Loucy (cell line): ENCODE measurements at regions not wholly inside any gene's neighbourhood (a gene's known extent, or its start where the extent isn't known, plus 50 kb on each side); places are given as distances from the start of the nearest gene placed in this dataset.

ENCODE experiments used
- H2AFZ ChIP-seq: fragments of 200-600 bp; sonication (generic); 2 replicates; pipeline ENCODE4 v1.6.0; 2016; ENCODE audit warnings: antibody characterized with exemption, mild to moderate bottlenecking, low read length, moderate library complexity
- H3F3A ChIP-seq: fragments of 200-600 bp; 2 replicates; pipeline ENCODE4 v1.6.0; 2016; ENCODE audit warnings: antibody characterized with exemption, low read depth, mild to moderate bottlenecking
- H3K27me3 ChIP-seq: fragments of 200-600 bp; sonication (generic); 2 replicates; pipeline ENCODE4 v1.6.1; 2014; ENCODE audit warnings: low read length, mild to moderate bottlenecking; ENCODE audit not compliant: insufficient read depth, poor library complexity, severe bottlenecking
- H3K36me3 ChIP-seq: fragments of 200-600 bp; sonication (generic); 2 replicates; pipeline ENCODE4 v1.6.1; 2016; ENCODE audit warnings: low read length; ENCODE audit not compliant: insufficient read depth
- H3K4me1 ChIP-seq: fragments of 200-600 bp; sonication (generic); 2 replicates; pipeline ENCODE4 v1.5.1; 2014; ENCODE audit warnings: low read length, mild to moderate bottlenecking; ENCODE audit not compliant: insufficient read depth, poor library complexity, severe bottlenecking
- H3K4me2 ChIP-seq: fragments of 200-600 bp; sonication (generic); 2 replicates; pipeline ENCODE4 v1.6.0; 2014; ENCODE audit warnings: antibody characterized with exemption, low read length, low read depth, mild to moderate bottlenecking; ENCODE audit not compliant: poor library complexity, severe bottlenecking
- H3K4me3 ChIP-seq: fragments of 200-600 bp; sonication (generic); 2 replicates; pipeline ENCODE4 v1.5.1; 2014; ENCODE audit warnings: low read length, mild to moderate bottlenecking, mixed read lengths; ENCODE audit not compliant: poor library complexity, severe bottlenecking
- H3K79me2 ChIP-seq: fragments of 200-600 bp; sonication (generic); 2 replicates; pipeline ENCODE4 v1.6.1; 2014; ENCODE audit warnings: low read length; ENCODE audit not compliant: insufficient read depth
- H3K9ac ChIP-seq: fragments of 200-600 bp; sonication (generic); 2 replicates; pipeline ENCODE4 v1.6.0; 2014; ENCODE audit warnings: mild to moderate bottlenecking, low read depth, low read length, moderate library complexity; ENCODE audit not compliant: poor library complexity, severe bottlenecking
- H3K9me2 ChIP-seq: fragments of 200-600 bp; sonication (generic); replicated peaks from 2 replicates; pipeline ENCODE4 v1.6.1; 2016; ENCODE audit warnings: low read depth, low read length, mixed read lengths
- H3K9me3 ChIP-seq: fragments of 200-600 bp; sonication (generic); 2 replicates; pipeline ENCODE4 v1.6.1; 2014; ENCODE audit warnings: mild to moderate bottlenecking, antibody characterized with exemption, low read length, low read depth; ENCODE audit not compliant: insufficient read depth
- H4K20me1 ChIP-seq: fragments of 200-600 bp; sonication (generic); 2 replicates; pipeline ENCODE4 v1.6.0; 2014; ENCODE audit warnings: antibody characterized with exemption, low read length, mild to moderate bottlenecking; ENCODE audit not compliant: insufficient read depth, poor library complexity, severe bottlenecking
- EZH2phosphoT487 ChIP-seq: fragments of 200-600 bp; IDR thresholded peaks from 2 replicates; pipeline ENCODE4 v1.6.1; 2018; ENCODE audit warnings: antibody characterized with exemption, mild to moderate bottlenecking, moderate library complexity, borderline replicate concordance
- TF ChIP-seq, protein P1 (sequence below): fragments of 200-600 bp; sonication (generic); conservative IDR thresholded peaks from 2 replicates; pipeline ENCODE4 v1.5.1; 2014; ENCODE audit warnings: mild to moderate bottlenecking, antibody characterized with exemption, low read length

GRCh38 chr2:67085146-67085545 lies 312.0 kb upstream of the ETAA1 start:
- Histone ChIP-seq H3K9ac (no peak overlapping the region), H3K36me3 (no peaks in the 10 kb centered on the region), H3K9me2 (no peaks in the 10 kb centered on the region), H3K79me2 (no peaks in the 10 kb centered on the region), H2AFZ (no peak overlapping the region), H3K4me1 (no peaks in the 10 kb centered on the region), H3F3A (no peaks in the 10 kb centered on the region), H3K4me3 (no peak overlapping the region), H4K20me1 (no peaks in the 10 kb centered on the region), H3K4me2 (no peak overlapping the region), H3K9me3 (no peaks in the 10 kb centered on the region), H3K27me3 (no peaks in the 10 kb centered on the region)
- TF ChIP-seq, protein P1, sequence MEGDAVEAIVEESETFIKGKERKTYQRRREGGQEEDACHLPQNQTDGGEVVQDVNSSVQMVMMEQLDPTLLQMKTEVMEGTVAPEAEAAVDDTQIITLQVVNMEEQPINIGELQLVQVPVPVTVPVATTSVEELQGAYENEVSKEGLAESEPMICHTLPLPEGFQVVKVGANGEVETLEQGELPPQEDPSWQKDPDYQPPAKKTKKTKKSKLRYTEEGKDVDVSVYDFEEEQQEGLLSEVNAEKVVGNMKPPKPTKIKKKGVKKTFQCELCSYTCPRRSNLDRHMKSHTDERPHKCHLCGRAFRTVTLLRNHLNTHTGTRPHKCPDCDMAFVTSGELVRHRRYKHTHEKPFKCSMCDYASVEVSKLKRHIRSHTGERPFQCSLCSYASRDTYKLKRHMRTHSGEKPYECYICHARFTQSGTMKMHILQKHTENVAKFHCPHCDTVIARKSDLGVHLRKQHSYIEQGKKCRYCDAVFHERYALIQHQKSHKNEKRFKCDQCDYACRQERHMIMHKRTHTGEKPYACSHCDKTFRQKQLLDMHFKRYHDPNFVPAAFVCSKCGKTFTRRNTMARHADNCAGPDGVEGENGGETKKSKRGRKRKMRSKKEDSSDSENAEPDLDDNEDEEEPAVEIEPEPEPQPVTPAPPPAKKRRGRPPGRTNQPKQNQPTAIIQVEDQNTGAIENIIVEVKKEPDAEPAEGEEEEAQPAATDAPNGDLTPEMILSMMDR, result no peak
- TF ChIP-seq EZH2phosphoT487, result no peak

DNA sequence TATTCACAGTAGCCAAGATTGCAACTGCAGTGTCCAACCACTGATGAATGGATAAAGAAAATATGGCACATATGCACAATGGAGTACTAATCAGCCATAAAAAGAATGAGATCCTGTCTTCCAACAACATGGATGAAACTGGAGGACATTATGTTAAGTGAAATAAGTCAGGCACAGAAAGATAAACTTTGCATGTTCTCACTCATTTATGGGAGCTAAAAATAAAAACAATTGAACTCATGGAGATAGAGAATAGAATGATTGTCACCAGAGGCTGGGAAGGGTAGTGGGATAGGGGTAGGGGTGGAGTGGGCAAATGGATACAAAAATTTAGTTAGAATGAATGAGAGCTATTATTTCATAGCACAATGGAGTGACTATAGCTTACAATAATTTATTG lies 305.5 kb upstream of the ETAA1 start:
- Histone ChIP-seq H3K9me3 (no peaks in the 10 kb centered on the region), H3K4me1 (no peaks in the 10 kb centered on the region)
- TF ChIP-seq EZH2phosphoT487, result no peak
- TF ChIP-seq, protein P1, result no peak

DNA sequence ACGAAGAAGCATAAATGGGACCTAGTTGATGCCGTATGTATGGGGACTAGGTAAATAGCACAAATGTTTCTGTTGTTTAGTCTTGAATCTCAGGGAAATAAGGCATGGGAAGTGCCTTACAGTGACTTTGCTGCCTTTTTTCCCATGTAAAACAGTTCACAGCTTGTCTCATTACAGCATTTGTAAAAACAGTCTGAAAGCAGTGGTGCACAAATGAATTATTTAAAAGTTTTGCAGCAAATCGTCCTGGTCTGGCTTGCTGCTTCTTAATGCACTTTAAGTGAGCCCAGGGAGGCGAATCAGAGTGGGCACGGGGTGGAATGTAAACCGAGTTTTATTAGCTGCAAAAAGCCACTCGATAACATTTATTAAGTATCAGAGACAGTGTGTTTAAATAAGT lies 302.0 kb upstream of the ETAA1 start:
- H2AFZ ChIP-seq, result no peak overlapping the region
- H3K9me2 ChIP-seq, result no peaks in the 10 kb centered on the region
- TF ChIP-seq, protein P1, result no peak
- no peak for TF ChIP-seq EZH2phosphoT487
- H3F3A ChIP-seq, result no peaks in the 10 kb centered on the region
- H3K27me3 ChIP-seq, result no peaks in the 10 kb centered on the region
- H3K9ac ChIP-seq, result no peak overlapping the region
- no peaks in the 10 kb centered on the region for H3K9me3 ChIP-seq
- H3K4me1 ChIP-seq, result no peaks in the 10 kb centered on the region
- no peak overlapping the region for H3K4me3 ChIP-seq
- H3K4me2 ChIP-seq, result no peak overlapping the region
- H3K79me2 ChIP-seq, result no peaks in the 10 kb centered on the region
- H4K20me1 ChIP-seq, result no peaks in the 10 kb centered on the region
- H3K36me3 ChIP-seq, result no peaks in the 10 kb centered on the region

More for the DNA sequence above, 305.5 kb upstream of the ETAA1 start:
- no peaks in the 10 kb centered on the region for H3K9me2 ChIP-seq
- H3K9ac ChIP-seq, result no peak overlapping the region
- no peaks in the 10 kb centered on the region for H3K36me3 ChIP-seq
- no peak overlapping the region for H3K4me2 ChIP-seq
- H4K20me1 ChIP-seq, result no peaks in the 10 kb centered on the region
- no peaks in the 10 kb centered on the region for H3K79me2 ChIP-seq
- H3K27me3 ChIP-seq, result no peaks in the 10 kb centered on the region
- no peak overlapping the region for H2AFZ ChIP-seq
- H3F3A ChIP-seq, result no peaks in the 10 kb centered on the region
- no peak overlapping the region for H3K4me3 ChIP-seq
